Heart left ventricle (tissue), 13 donors: ENCODE measurements at regions not wholly inside any gene's neighbourhood (a gene's known extent, or its start where the extent isn't known, plus 50 kb on each side); places are given as distances from the start of the nearest gene placed in this dataset.

Experiments
- CTCF ChIP-seq, 12 donors: fragments of 200-600 bp; sonication (generic) in 4 of 12; IDR thresholded peaks; one replicate each; pipeline versions ENCODE4 v1.5.0 to v1.8.0; 2018 to 2022; ENCODE audit warnings: antibody characterized with exemption in 12 of 12, mild to moderate bottlenecking in 5 of 12
- POLR2A ChIP-seq, 2 donors: fragments of 450-650 bp; IDR thresholded peaks; one replicate each; pipeline ENCODE4 v1.6.1; 2017; ENCODE audit warnings: antibody characterized with exemption in 2 of 2, mild to moderate bottlenecking in 2 of 2, moderate library complexity in 2 of 2
- donor health status: ischemic (EF 13 %, LVEDD 7.1; RV severe dilation, severe dysfunction).
- donor health status: DM: no; HTN: yes; CAD: no.
- donor health status: DM: no; HTN: no; CAD: no.
- donor health status: ischemic (EF 25% LVEDD 6.9; RV normal size, moderate dysfunction).
- donor health status: ischemic (EF 25% LVEDD 5.7; RV mildly dilated, moderate dysfunction).
- donor health status: ischemic (EF 35%, LVEDD 5.7; RV mildly dilated, moderate dysfunction).
- donor health status: nonischemic (EF 11% LVEDD 7.7; RV severe dilation, severe dysfunction).
- donor health status: DM: yes; HTN: yes; CAD: no.
- donor health status: PGD.
- donor health status: ischemic (EF 29% LVEDD 5.4; RV normal size, mild dysfunction).
- donor health status: nonischemic (EF 23%, LVEDD 6.1; RV moderate dilation, normal function).

DNA sequence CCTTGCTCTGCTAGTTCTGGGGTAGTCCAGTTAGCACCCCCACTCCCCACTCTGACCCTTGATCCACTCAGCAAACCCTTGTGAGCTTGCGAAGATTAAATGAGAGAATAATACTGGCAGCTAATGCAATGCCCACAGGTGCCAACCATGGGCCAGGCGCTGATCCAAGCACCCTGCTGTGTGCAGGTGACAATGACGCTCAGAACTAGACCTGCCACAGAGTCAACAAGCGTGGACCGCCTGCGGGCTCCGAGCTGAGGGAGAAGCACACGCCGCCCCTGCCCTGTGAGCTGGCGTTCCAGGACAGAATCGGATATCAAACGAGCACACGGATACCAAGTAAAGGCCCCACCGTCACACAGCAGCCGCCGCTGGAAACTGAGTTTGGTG lies 129.2 kb downstream of the FAM53A start:
- TF ChIP-seq CTCF (IDR thresholded peaks at IDR 0.05) (no peak), POLR2A (IDR thresholded peaks at IDR 0.05) (no peak)
